ENCODE measurements at regions not wholly inside any gene's neighbourhood (a gene's known extent, or its start where the extent isn't known, plus 50 kb on each side); places are given as distances from the start of the nearest gene placed in this dataset.

DNA sequence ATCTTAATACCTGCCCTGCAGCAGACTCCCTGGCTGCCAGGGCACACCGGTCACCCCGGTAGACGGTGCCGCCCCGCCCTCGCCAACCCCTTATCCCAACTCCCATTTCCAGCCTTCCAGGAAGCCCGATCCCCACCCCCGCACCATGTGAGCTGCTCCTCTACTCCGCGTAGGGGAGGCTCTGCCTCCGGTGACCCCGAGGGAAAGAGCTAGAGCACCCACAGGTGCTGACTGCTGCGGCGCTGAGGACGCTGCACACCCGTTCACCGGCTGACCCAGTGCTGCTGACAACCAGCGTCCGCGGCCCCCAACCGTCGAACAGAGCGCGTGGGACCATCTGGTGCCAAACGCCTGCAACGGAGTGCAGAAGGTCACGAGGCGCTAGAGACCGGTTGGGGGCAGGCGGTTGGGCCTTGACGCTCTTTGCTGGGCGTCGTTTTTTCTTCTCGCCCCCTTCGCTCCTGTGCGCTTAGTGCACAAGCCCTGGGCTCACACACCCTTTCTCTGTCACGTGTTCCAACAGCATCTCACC, 59.6 kb upstream of the ZNF599 start:
- TF ChIP-seq EZH2 (IDR thresholded peaks at IDR 0.05; ENCODE audit: insufficient read depth, poor library complexity, severe bottlenecking) = no peak
- TF ChIP-seq EZH2phosphoT487 (IDR thresholded peaks at IDR 0.05; ENCODE audit: insufficient read depth, low read depth) = no peak

All from GM23248 (cell line).